HEK293T (cell line): ENCODE measurements at regions not wholly inside any gene's neighbourhood (a gene's known extent, or its start where the extent isn't known, plus 50 kb on each side); places are given as distances from the start of the nearest gene placed in this dataset.

ENCODE experiments used
- CTCF ChIA-PET: fragments of 350-600 bp; formaldehyde crosslinking; extraction: SDS; loops from one replicate; lab custom pipeline; 2021; ENCODE audit warnings: antibody characterized with exemption, inconsistent platforms; lab: Yijun Ruan, JAX
- POLR2A ChIA-PET: fragments of 350-600 bp; formaldehyde crosslinking; extraction: SDS; loops from one replicate; lab custom pipeline; 2020; ENCODE audit warnings: antibody characterized with exemption, inconsistent platforms; lab: Yijun Ruan, JAX
- DNase-seq: peaks from one replicate; pipeline ENCODE4 v3.0.0; 2012; ENCODE audit warnings: mixed read lengths; ENCODE audit errors: extremely low spot score
- ARNT ChIP-seq: fragments of 450-650 bp; IDR thresholded peaks from 2 replicates; pipeline ENCODE4 v1.6.1; 2017; ENCODE audit warnings: mild to moderate bottlenecking
- BHLHE40 ChIP-seq: fragments of 450-650 bp; IDR thresholded peaks from 2 replicates; pipeline ENCODE4 v1.6.1; 2016; ENCODE audit warnings: mild to moderate bottlenecking, moderate library complexity, borderline replicate concordance
- CTBP1 ChIP-seq: fragments of 450-650 bp; IDR thresholded peaks from 2 replicates; pipeline ENCODE4 v1.6.1; 2016; ENCODE audit warnings: borderline replicate concordance
- ELF4 ChIP-seq: fragments of 450-650 bp; IDR thresholded peaks from 2 replicates; pipeline ENCODE4 v1.6.1; 2017; ENCODE audit warnings: antibody characterized with exemption
- FOXA1 ChIP-seq: fragments of 450-650 bp; IDR thresholded peaks from 2 replicates; pipeline ENCODE4 v1.6.1; 2016; ENCODE audit warnings: mild to moderate bottlenecking
- FOXK2 ChIP-seq: fragments of 450-650 bp; IDR thresholded peaks from 2 replicates; pipeline ENCODE4 v1.6.1; 2016; ENCODE audit warnings: mild to moderate bottlenecking
- FOXM1 ChIP-seq: fragments of 450-650 bp; IDR thresholded peaks from 2 replicates; pipeline ENCODE4 v1.6.1; 2017; ENCODE audit warnings: mild to moderate bottlenecking, borderline replicate concordance
- HDGF ChIP-seq: fragments of 450-650 bp; IDR thresholded peaks from 2 replicates; pipeline ENCODE4 v1.6.1; 2017; ENCODE audit warnings: antibody characterized with exemption, borderline replicate concordance
- L3MBTL2 ChIP-seq: fragments of 450-650 bp; conservative IDR thresholded peaks from 2 replicates; pipeline ENCODE4 v1.6.1; 2016; ENCODE audit warnings: mild to moderate bottlenecking
- LEF1 ChIP-seq: fragments of 450-650 bp; IDR thresholded peaks from 2 replicates; pipeline ENCODE4 v1.6.1; 2017; ENCODE audit warnings: mild to moderate bottlenecking, borderline replicate concordance
- NFRKB ChIP-seq: fragments of 450-650 bp; IDR thresholded peaks from 2 replicates; pipeline ENCODE4 v1.6.1; 2016; ENCODE audit warnings: mild to moderate bottlenecking, moderate library complexity
- PKNOX1 ChIP-seq: fragments of 450-650 bp; IDR thresholded peaks from 2 replicates; pipeline ENCODE4 v1.6.1; 2016
- SP1 ChIP-seq: fragments of 450-650 bp; IDR thresholded peaks from 2 replicates; pipeline ENCODE4 v1.6.1; 2017
- SUZ12 ChIP-seq: fragments of 450-650 bp; IDR thresholded peaks from 2 replicates; pipeline ENCODE4 v1.6.1; 2016; ENCODE audit warnings: mild to moderate bottlenecking
- ZNF384 ChIP-seq: fragments of 450-650 bp; IDR thresholded peaks from 2 replicates; pipeline ENCODE4 v1.6.1; 2016

DNA sequence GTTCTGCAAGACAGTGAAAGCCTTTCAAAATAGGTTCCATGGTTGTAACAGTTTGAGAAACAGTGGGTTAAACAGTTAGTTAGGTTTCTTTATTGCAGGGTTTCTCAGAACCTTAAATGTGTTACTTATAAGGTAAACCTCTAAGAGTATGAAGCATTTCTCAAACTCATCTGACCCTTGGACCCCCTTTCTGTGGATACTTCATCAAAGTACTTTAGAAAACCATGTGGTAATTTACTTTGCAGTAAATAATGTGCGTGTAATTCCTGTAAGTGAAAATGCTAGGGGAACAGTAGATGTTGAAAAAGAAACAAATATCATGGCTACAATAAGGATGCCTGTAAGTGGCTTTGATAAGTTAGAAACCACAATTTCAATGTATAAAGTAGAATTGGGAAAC lies 354.6 kb upstream of the RARB start:
- ChIA-PET CTCF (interaction anchor here (0.6 to 1.4 kb wide), 2 partner anchors 9 to 69 kb away, joined by 3 to 4 read pairs; no protein-coding TSS in a partner anchor), POLR2A (no interaction called here)
- no peak for TF ChIP-seq ELF4
- no peak for TF ChIP-seq LEF1
- TF ChIP-seq FOXA1 = no peak
- no peak for TF ChIP-seq PKNOX1
- no peak for TF ChIP-seq FOXK2
- TF ChIP-seq FOXM1 = no peak
- no peak for TF ChIP-seq SP1
- TF ChIP-seq CTBP1 = no peak
- no peak for TF ChIP-seq BHLHE40
- no peak for TF ChIP-seq ARNT

DNA sequence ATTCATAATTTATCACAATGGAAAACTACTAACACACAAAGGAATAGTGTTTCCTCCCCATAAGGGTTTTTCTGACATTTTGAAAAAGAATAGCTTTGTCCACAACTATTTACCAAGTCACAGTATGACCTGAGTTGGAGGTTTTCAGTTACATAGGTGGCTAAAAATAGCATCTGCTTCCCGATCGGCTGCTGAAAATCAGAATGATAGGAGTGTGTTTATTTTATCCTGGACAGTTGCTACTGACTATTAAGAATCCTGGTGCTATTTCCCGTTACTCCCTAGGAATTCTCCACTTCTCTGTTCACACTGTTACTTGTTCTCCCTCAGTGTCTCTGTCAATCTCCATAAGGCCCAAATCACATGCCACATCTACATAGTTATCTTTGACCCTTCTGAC lies 353.9 kb upstream of the RARB start:
- no peak for DNase-seq
- peak; percentile 28; the same call in 1 of the 2 replicates for TF ChIP-seq PKNOX1
- TF ChIP-seq FOXK2 = no peak
- POLR2A ChIA-PET = interaction anchor here (1.9 kb wide), 1 partner anchor 1157 kb away, joined by 4 read pairs; the partner anchor contains the start of genes NKIRAS1 and RPL15
- CTCF ChIA-PET = interaction anchor here (0.6 to 1.4 kb wide), 2 partner anchors 10 to 68 kb away, joined by 3 to 4 read pairs; no protein-coding TSS in a partner anchor

More for the DNA sequence above, 354.6 kb upstream of the RARB start:
- DNase-seq = no peak

DNA sequence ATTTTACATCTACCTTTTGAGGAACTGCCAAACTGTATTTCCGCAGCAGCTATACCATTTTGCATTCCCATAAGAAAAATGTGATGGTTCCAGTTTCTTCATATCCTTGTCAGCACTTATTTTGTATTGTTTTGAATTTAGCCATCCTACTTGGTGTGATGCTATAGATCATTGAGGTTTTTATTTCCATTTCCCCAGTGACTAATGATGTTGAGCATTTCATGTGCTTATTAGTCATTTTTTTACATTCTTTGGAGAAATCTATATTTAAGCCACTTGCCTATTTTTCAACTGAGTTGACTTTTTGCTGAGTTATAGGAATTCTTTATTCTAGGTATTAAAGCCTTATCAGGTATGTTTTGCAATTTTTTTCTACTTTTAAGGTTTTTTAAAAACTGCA lies 347.6 kb upstream of the RARB start:
- POLR2A ChIA-PET = no interaction called here
- TF ChIP-seq BHLHE40 (no peak), ELF4 (no peak), SP1 (no peak), FOXA1 (no peak), PKNOX1 (no peak), FOXM1 (no peak), ARNT (no peak), FOXK2 (no peak), LEF1 (no peak), ZNF384 (no peak), NFRKB (no peak), CTBP1 (no peak)
- DNase-seq = no peak
- CTCF ChIA-PET = no interaction called here

DNA sequence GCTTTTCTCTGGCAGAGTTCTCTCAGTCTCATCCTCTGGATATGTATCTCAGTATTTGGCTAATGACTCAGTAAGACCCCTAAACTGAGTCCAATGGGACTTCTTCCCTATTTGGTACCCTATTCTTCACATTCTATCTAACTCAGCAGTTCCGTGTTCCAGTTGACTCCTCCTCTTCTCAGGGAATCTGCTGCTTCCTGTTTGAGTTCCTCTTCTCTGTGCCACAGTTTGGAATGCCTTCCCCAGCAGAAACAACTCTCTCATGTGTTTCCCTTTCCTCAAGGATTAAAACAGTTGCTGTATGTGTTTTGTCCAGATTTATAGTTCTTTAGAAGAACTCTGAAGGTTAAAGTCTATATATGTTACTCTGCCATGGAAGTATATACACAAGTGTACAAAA lies 344.0 kb upstream of the RARB start:
- ChIA-PET CTCF (no interaction called here), POLR2A (no interaction called here)
- DNase-seq = no peak
- TF ChIP-seq FOXM1 (no peak), BHLHE40 (no peak), ARNT (no peak), SUZ12 (no peak), FOXA1 (no peak), FOXK2 (no peak), LEF1 (no peak), HDGF (no peak), CTBP1 (no peak), SP1 (no peak)

DNA sequence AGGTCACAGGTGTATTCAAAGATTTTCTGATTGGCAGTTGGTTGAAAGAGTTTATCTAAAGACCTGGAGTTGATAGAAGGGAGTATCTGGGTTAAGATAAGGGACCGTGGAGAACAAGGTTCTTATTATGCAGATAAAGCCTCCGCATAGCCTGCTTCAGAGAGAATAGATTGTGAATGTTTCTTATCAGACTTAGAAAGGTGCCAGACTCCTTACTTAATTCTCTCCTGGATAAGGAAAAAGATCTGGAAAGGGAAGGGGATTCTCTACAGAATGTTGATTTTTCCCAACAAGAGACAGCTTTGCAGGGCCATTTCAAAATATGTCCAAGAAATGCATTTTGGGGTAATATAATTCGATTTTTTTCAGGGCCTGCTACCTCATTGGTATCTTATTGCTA lies 341.3 kb upstream of the RARB start:
- DNase-seq = no peak
- ChIA-PET POLR2A (no interaction called here), CTCF (no interaction called here)
- TF ChIP-seq CTBP1 = no peak
- no peak for TF ChIP-seq HDGF
- no peak for TF ChIP-seq FOXK2
- TF ChIP-seq FOXA1 = no peak
- no peak for TF ChIP-seq BHLHE40
- no peak for TF ChIP-seq NFRKB
- TF ChIP-seq ELF4 = no peak
- TF ChIP-seq FOXM1 = no peak
- no peak for TF ChIP-seq ARNT
- no peak for TF ChIP-seq L3MBTL2

DNA sequence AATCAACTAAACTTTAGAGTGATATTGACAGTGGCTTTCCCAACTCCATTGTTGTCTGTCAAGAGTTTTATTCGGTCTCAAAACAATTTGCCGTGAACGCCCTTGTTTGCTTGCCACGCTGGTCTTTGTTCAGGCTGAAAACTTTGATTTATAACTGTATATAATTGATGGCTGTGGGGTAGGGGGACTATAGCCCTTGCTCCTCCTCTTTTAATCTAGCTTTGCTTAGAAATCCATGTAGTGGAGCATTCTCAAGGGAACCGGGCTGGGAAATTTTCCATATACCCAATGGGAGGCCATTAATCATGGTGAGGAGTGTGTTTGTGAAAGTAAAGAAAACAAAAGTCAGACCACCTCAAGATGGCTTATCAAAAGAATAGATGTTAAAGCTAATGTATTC lies 339.8 kb upstream of the RARB start:
- ChIA-PET POLR2A (interaction anchor here (1.0 kb wide), 1 partner anchor 340 kb away, joined by 3 read pairs; the partner anchor contains the start of gene RARB), CTCF (interaction anchor here (0.6 kb wide), 1 partner anchor 360 kb away, joined by 3 read pairs; no protein-coding TSS in a partner anchor)
- peak; percentile 70; the same call in 1 of the 2 replicates for TF ChIP-seq CTBP1
- TF ChIP-seq HDGF = no peak
- peak; percentile 97 for TF ChIP-seq PKNOX1
- no peak for TF ChIP-seq L3MBTL2
- peak; percentile 41 for DNase-seq
